CD14-positive monocyte (primary cell): ENCODE measurements at regions not wholly inside any gene's neighbourhood (a gene's known extent, or its start where the extent isn't known, plus 50 kb on each side); places are given as distances from the start of the nearest gene placed in this dataset.

Experiments used
- DNase-seq, 3 donors: peaks; one replicate each; pipeline ENCODE4 v3.0.0-alpha.2; 2011 to 2022
- H2AFZ ChIP-seq: 2 replicates; pipeline ENCODE4 v1.6.0; 2012; ENCODE audit warnings: mild to moderate bottlenecking, low read depth, low read length, inconsistent platforms; ENCODE audit not compliant: insufficient read depth, poor library complexity, severe bottlenecking
- H3K27ac ChIP-seq, 2 donors: 1 replicate in 1 of 2; 2 replicates in 1 of 2; pipeline ENCODE4 v1.5.1; 2012 to 2013; ENCODE audit warnings: low read length in 2 of 2, control low read depth in 1 of 2, inconsistent platforms in 1 of 2, low read depth in 1 of 2, mild to moderate bottlenecking in 1 of 2
- H3K27me3 ChIP-seq, 2 donors: one replicate each; pipeline versions ENCODE4 v1.6.0 to v1.6.1; 2011 to 2013; ENCODE audit warnings: low read length in 2 of 2; ENCODE audit not compliant: control insufficient read depth in 2 of 2, insufficient read depth in 2 of 2
- H3K36me3 ChIP-seq, 2 donors: replicated peaks in 1 of 2; 1 replicate in 1 of 2; 2 replicates in 1 of 2; pipeline versions ENCODE4 v1.5.1 to v1.6.1; 2012 to 2013; ENCODE audit warnings: low read length in 2 of 2, control low read depth in 1 of 2, inconsistent platforms in 1 of 2, mild to moderate bottlenecking in 1 of 2; ENCODE audit not compliant: insufficient read depth in 2 of 2, control insufficient read depth in 1 of 2
- H3K4me1 ChIP-seq, 2 donors: 1 replicate in 1 of 2; 2 replicates in 1 of 2; pipeline versions ENCODE4 v1.5.1 to v1.6.1; 2012 to 2013; ENCODE audit warnings: low read length in 2 of 2, control low read depth in 1 of 2, inconsistent platforms in 1 of 2, mild to moderate bottlenecking in 1 of 2, moderate library complexity in 1 of 2; ENCODE audit not compliant: insufficient read depth in 2 of 2, control insufficient read depth in 1 of 2
- H3K4me2 ChIP-seq: replicated peaks from 2 replicates; pipeline ENCODE3; 2012; ENCODE audit warnings: low read length, moderate library complexity, mild to moderate bottlenecking; ENCODE audit not compliant: poor library complexity, severe bottlenecking; ENCODE audit errors: extremely low read depth
- H3K4me3 ChIP-seq, 3 experiments: fragments of 200-600 bp in 1 of 3; sonication (generic) in 1 of 3; replicated peaks in 1 of 3; 1 replicate in 2 of 3; 2 replicates in 1 of 3; pipeline ENCODE4 v1.5.1; 2011 to 2013; ENCODE audit warnings: low read length in 3 of 3, mild to moderate bottlenecking in 3 of 3, control low read depth in 2 of 3, low read depth in 2 of 3, inconsistent platforms in 1 of 3, moderate library complexity in 1 of 3
- H3K79me2 ChIP-seq: 2 replicates; pipeline ENCODE4 v1.6.0; 2012; ENCODE audit warnings: mild to moderate bottlenecking, control low read depth, inconsistent platforms, low read length, moderate library complexity; ENCODE audit not compliant: insufficient read depth
- H3K9ac ChIP-seq: 2 replicates; pipeline ENCODE4 v1.6.0; 2017; ENCODE audit warnings: low read length, mild to moderate bottlenecking; ENCODE audit not compliant: insufficient read depth, poor library complexity, severe bottlenecking
- H3K9me3 ChIP-seq, 2 donors: replicated peaks in 1 of 2; 1 replicate in 1 of 2; 2 replicates in 1 of 2; pipeline versions ENCODE4 v1.5.1 to v1.6.1; 2012 to 2013; ENCODE audit warnings: low read length in 2 of 2, control low read depth in 1 of 2; ENCODE audit not compliant: control insufficient read depth in 1 of 2, insufficient read depth in 1 of 2
- H4K20me1 ChIP-seq: 2 replicates; pipeline ENCODE4 v1.6.0; 2012; ENCODE audit warnings: mild to moderate bottlenecking, low read length, control low read depth, moderate library complexity; ENCODE audit not compliant: insufficient read depth
- H3K27ac Mint-ChIP-seq, 7 donors: one replicate each; pipeline ENCODE4 v1.8.0; 2020; ENCODE audit warnings: mild to moderate bottlenecking in 7 of 7, mixed read lengths in 7 of 7, moderate library complexity in 6 of 7, inconsistent platforms in 2 of 7
- H3K27me3 Mint-ChIP-seq, 3 donors: one replicate each; pipeline ENCODE4 v1.8.0; 2021 to 2022; ENCODE audit warnings: low read depth in 3 of 3, mild to moderate bottlenecking in 3 of 3, mixed read lengths in 3 of 3, moderate library complexity in 3 of 3, inconsistent platforms in 1 of 3
- H3K36me3 Mint-ChIP-seq, 2 donors: one replicate each; pipeline ENCODE4 v1.8.0; 2020; ENCODE audit warnings: mixed read lengths in 2 of 2, inconsistent platforms in 1 of 2, mild to moderate bottlenecking in 1 of 2
- H3K4me1 Mint-ChIP-seq: one replicate; pipeline ENCODE4 v1.8.0; 2020; ENCODE audit warnings: mild to moderate bottlenecking, mixed read lengths
- H3K4me3 Mint-ChIP-seq, 2 donors: one replicate each; pipeline ENCODE4 v1.8.0; 2020; ENCODE audit warnings: mild to moderate bottlenecking in 2 of 2, mixed read lengths in 2 of 2, moderate library complexity in 1 of 2
- H3K9me3 Mint-ChIP-seq, 7 donors: one replicate each; pipeline ENCODE4 v1.8.0; 2020 to 2022; ENCODE audit warnings: mixed read lengths in 7 of 7, mild to moderate bottlenecking in 6 of 7, moderate library complexity in 6 of 7, inconsistent platforms in 2 of 7
- WGBS: methylation state at CpG from one replicate; pipeline ENCODE4 v1.1.5; 2013; ENCODE audit warnings: missing lambda C conversion rate; ENCODE audit not compliant: insufficient coverage; 5-methylcytosine and 5-hydroxymethylcytosine counted together
- intact Hi-C, 2 donors: fragments of 100-400 bp; cut with micrococcal nuclease; formaldehyde crosslinking; loops; one replicate each; pipeline versions ENCODE4 v1.15.0 to v1.15.1; 2023
- TF ChIP-seq, protein P1 (sequence below): fragments of 200-600 bp; IDR thresholded peaks from one replicate; pipeline ENCODE4 v1.8.0; 2022; ENCODE audit warnings: antibody characterized with exemption, mild to moderate bottlenecking

DNA sequence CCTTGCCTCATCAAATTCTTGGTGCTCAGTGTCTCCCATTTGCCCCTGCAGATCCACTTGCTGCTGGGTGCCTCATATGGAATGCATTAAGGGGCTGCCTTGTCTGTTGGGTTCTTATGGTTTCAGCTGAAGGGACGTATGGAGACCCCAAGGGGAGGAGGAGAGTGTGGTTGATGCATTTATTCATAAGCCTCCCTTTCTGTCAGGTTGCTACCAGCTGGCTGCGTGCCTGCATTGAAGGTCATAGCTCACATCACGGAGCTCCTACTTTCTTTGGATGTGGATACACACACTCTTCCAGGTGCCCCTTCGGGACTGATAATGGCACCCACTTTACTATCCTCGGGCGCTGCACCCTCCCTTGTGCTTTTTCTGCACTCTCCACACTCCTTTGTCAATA is 377.9 kb downstream of the SLC4A3 start:
- Histone ChIP-seq H3K4me2 (no peak overlapping the region), H4K20me1 (no peaks in the 10 kb centered on the region), H3K4me1 (no peaks in the 10 kb centered on the region), H2AFZ (no peak overlapping the region), H3K79me2 (no peaks in the 10 kb centered on the region), H3K27ac (no peak overlapping the region), H3K27me3 (no peaks in the 10 kb centered on the region), H3K9me3 (no peaks in the 10 kb centered on the region), H3K4me3 (no peak overlapping the region), H3K9ac (no peak overlapping the region), H3K36me3 (no peaks in the 10 kb centered on the region)
- intact Hi-C loops: no loop called here
- 86% methylated on average over 6 of the region's 6 CpGs for WGBS
- Mint-ChIP-seq H3K4me1 (no peaks in the 10 kb centered on the region), H3K36me3 (no peaks in the 10 kb centered on the region), H3K4me3 (no peak overlapping the region), H3K27me3 (peaks cover 1 to 2% (median 1%) of the 10 kb centered on the region in 3 donors), H3K9me3 (peaks cover 0 to 7% (median 3%) of the 10 kb centered on the region in 7 donors), H3K27ac (no peak overlapping the region)
- no peak for DNase-seq
- TF ChIP-seq, protein P1, sequence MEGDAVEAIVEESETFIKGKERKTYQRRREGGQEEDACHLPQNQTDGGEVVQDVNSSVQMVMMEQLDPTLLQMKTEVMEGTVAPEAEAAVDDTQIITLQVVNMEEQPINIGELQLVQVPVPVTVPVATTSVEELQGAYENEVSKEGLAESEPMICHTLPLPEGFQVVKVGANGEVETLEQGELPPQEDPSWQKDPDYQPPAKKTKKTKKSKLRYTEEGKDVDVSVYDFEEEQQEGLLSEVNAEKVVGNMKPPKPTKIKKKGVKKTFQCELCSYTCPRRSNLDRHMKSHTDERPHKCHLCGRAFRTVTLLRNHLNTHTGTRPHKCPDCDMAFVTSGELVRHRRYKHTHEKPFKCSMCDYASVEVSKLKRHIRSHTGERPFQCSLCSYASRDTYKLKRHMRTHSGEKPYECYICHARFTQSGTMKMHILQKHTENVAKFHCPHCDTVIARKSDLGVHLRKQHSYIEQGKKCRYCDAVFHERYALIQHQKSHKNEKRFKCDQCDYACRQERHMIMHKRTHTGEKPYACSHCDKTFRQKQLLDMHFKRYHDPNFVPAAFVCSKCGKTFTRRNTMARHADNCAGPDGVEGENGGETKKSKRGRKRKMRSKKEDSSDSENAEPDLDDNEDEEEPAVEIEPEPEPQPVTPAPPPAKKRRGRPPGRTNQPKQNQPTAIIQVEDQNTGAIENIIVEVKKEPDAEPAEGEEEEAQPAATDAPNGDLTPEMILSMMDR: no peak

DNA sequence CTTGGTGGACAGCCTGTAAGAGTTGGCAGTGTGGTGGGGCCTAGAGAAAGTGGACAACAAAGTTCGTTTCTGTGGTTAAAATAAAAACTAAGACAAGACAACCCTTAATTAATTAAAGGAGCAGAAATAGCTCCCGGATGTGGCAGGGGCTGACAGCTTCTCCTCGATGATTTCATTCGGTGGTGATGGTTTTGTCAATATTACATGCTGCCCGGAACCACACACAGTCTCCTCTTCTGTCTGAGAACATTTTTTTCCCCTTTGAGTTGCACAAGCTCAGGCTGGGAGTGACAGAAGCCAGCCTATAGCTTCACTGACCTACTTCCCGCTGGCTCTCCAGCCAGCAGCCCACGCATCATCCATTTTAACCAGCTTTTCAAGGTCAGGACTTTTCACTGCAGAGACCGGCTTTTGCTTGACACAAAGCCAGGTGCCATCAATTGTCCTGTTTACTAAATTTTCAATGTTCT is 378.8 kb downstream of the SLC4A3 start:
- peaks cover 1 to 2% (median 1%) of the 10 kb centered on the region in 3 donors for H3K27me3 Mint-ChIP-seq
- no peak for DNase-seq
- no peaks in the 10 kb centered on the region for H3K36me3 Mint-ChIP-seq
- H3K79me2 ChIP-seq: no peaks in the 10 kb centered on the region
- H2AFZ ChIP-seq: no peak overlapping the region
- no peak overlapping the region for H3K9ac ChIP-seq
- no peak overlapping the region for H3K27ac Mint-ChIP-seq
- intact Hi-C loops: no loop called here
- H3K27me3 ChIP-seq: no peaks in the 10 kb centered on the region
- H3K36me3 ChIP-seq: no peaks in the 10 kb centered on the region
- H3K4me2 ChIP-seq: no peak overlapping the region
- no peak overlapping the region for H3K4me3 ChIP-seq
- H3K4me3 Mint-ChIP-seq: no peak overlapping the region
- H3K9me3 ChIP-seq: no peaks in the 10 kb centered on the region
- H3K27ac ChIP-seq: no peak overlapping the region
- no peaks in the 10 kb centered on the region for H3K4me1 Mint-ChIP-seq
- no peaks in the 10 kb centered on the region for H4K20me1 ChIP-seq
- TF ChIP-seq, protein P1: no peak
- WGBS: 100% methylated on average over 4 of the region's 8 CpGs
- H3K9me3 Mint-ChIP-seq: peaks cover 0 to 7% (median 3%) of the 10 kb centered on the region in 7 donors
- no peaks in the 10 kb centered on the region for H3K4me1 ChIP-seq
